CD4-positive, alpha-beta T cell treated with Interleukin-4 for 4 hours (primary cell): ENCODE measurements at regions not wholly inside any gene's neighbourhood (a gene's known extent, or its start where the extent isn't known, plus 50 kb on each side); places are given as distances from the start of the nearest gene placed in this dataset.
"Not testable (repeated sequence)": the region's sequence is repeated elsewhere in the genome, so short reads cannot be mapped to it uniquely, and the experiment has no call there.

Experiments used
- DNase-seq: peaks from one replicate; pipeline ENCODE4 v3.0.0-alpha.2; 2020

- no peak for DNase-seq
These were observed 610.7 kb upstream of the ADGRL2 start for GRCh38 chr1:81190003-81190402.

GRCh38 chr1:81187635-81188034 is 613.1 kb upstream of the ADGRL2 start:
- no peak for DNase-seq

DNA sequence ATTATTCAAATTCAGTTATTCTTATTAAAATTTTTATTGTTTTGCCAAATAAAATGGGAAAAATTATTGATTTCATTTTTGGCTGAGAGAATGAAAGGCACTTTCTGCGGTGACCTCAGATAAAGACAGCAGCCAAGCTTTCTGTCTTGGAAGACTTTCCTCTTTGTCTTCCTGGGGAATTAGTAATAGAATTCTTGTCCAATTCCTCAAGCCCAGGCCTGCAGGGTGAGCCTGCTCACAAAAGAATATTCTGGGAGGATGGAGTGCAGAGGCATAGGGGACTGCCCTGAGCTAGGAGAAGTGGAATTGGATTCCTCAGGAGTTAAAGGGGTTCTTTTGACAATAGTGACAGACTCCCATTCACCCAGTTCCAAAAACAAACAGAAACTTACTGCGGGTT is 614.5 kb upstream of the ADGRL2 start:
- no peak for DNase-seq

DNA sequence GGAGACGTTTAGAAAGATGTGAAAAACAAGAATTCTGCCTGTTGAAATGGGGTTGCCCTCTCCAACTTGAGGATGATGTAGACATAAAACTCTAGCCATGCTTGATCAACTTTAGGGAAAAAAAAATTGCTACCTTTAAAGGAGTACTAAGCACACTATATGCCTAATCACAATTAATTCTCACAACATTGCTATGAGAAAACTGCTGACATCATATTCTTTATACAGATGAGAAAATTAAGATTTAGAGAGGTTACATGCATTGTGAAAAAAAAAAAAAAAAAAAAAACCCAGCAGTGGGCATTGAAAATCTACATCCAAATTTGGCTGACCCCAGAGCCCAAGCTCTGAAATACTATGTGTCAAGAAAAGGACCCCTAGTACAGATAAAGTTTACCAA is 617.2 kb upstream of the ADGRL2 start:
- no peak for DNase-seq

DNA sequence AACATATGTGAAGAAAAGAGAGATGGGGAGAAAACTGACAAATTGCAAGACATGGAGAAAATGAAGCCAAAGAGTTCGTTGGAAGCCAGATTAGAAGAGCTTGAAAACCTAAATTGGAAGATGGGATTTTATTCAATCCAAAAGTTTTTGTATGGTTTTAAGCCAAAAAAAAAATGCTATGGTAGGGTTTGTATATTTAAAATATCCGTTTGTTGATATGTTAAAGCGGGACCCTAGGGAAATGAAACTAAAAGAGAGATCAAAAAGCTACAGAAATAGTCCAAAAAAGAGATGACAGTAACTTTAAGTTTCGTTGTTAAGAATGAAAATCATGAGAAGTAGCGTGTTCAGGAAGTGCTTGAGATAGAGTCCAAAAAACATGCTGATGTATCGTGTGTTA is 617.7 kb upstream of the ADGRL2 start:
- no peak for DNase-seq

DNA sequence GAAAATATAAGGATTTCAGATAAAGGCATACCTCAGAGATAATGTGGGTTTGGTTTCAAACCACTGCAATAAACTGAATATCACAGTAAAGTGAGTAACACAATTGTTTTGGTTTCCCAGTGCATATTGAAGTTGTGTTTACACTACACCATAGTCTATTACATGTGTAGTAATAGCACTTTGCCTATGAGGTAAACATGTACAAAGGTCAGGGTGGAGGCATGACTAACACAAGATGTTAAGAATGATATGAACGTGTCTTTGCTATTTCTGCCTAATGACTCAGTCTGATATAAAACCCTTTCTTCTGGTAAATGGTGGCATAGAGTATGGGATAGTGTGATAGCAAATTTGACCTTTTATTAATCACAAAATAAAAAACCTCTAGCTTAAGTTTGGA is 621.5 kb upstream of the ADGRL2 start:
- DNase-seq = no peak

- not testable (repeated sequence) for DNase-seq
These were observed 622.2 kb upstream of the ADGRL2 start for GRCh38 chr1:81178431-81179093.

DNA sequence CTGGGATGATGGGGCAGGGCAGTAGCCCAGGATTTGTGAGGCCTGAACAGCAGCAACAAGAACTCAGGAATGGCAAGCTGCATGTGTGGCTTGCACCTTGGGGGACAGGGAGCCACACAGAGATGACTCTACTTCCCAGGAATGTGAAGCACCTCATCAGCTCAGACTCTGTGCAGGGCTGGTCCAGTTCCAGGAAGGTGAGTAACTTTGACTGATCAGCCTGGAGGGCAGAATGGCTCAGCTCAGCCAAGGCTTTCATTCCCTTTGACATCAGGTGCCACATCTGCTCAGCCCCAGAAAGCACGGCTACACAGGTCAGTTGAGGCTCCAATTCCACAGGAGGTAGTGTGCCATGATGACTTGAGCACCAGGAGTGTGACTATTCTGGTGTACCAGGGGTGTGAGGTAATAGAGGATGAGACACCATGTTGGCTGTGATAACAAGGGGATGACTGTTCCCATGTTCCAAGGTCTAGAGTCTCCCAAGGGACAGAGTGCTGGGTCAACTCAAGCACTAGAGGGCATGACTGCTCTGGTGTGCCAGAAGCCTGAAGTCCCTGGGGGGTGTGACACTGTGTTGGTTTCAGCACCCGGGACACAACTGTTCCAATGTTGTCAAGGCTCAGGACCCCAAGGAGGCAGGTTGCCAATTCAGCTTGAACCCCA is 625.8 kb upstream of the ADGRL2 start:
- no peak for DNase-seq

DNA sequence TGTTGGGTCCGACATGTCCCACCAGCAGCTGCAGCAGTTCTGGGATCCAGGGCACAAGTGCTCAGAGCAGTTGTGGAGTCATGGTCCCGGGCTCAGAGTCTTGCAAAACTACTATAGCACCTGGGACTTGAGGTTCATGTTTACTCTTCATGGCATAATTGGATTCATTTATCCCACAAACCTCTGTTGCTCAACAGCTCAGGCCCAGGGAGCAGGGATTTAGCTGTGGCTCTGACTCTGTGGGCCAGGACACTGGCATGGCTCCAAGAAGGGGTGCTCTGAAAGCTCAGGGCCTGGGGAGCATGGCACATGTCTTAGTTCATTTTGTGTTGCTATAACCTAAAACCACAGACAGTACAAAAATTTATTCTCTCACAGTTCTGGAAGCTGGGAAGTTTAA is 626.7 kb upstream of the ADGRL2 start:
- no peak for DNase-seq

DNA sequence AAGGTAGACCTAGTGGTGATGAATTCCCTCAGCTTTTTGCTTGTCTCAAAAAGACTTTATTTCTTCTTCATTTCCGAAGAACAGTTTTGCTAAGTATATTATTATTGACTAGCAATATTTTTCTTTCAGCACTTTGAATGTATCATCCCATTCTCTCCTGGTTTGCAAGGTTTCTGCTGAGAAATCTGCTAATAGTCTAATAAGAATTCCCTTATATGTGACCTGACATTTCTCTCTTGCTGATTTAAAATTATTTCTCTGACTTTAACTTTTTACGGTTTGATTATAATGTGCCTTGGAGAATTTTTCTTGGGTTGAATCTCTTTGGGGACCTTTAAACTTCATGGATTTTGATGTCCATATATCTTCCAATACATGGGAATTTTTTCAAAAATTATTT is 628.3 kb upstream of the ADGRL2 start:
- DNase-seq = no peak

GRCh38 chr1:81170721-81171120 is 630.0 kb upstream of the ADGRL2 start:
- no peak for DNase-seq

- DNase-seq = no peak
These were observed 634.8 kb upstream of the ADGRL2 start for GRCh38 chr1:81165963-81166362.

- no peak for DNase-seq
These were observed 640.0 kb upstream of the ADGRL2 start for GRCh38 chr1:81160696-81161095.

DNA sequence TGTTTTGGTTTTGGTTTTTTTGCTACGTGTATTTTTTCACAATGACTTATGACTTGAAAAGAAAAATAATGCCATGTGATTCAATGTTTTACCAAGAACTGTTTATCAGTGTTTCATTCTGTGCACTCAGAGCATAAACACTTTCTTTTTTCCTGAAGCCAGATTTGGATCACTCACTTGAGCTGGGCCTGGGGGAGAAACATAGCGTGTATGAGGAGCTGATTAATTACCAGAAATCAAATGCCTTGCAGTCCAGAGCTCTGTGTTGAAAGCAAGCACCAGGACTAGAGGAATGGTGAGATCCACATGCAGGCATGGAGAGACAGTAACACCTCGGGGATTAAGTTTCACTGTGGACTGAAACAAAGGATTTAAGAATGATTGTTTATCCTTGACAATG is 642.1 kb upstream of the ADGRL2 start:
- DNase-seq = no peak

- DNase-seq = no peak
These were observed 643.0 kb upstream of the ADGRL2 start for GRCh38 chr1:81157686-81158085.

DNA sequence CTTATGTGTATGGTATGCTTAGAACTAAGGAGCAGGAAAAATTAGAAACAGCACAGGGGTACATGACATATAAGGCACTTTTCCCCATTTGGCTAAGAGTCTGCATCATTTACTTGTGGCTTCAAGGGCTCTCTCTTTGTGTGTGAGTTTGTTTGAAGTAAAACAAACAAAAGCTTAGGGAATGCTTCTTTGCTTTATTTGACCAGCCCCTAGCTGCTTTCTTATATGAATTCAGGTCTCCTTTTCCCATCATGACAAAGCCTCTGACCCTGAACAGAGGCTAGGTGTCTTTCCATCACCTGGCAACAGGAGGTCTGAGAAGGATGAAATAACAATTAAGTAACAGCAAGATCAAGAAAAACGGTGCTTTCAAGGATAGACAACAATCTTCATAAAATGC is 643.8 kb upstream of the ADGRL2 start:
- no peak for DNase-seq

- DNase-seq = no peak
These were observed 645.6 kb upstream of the ADGRL2 start for GRCh38 chr1:81155131-81155530.

- DNase-seq = no peak
These were observed 649.5 kb upstream of the ADGRL2 start for GRCh38 chr1:81151206-81151605.

DNA sequence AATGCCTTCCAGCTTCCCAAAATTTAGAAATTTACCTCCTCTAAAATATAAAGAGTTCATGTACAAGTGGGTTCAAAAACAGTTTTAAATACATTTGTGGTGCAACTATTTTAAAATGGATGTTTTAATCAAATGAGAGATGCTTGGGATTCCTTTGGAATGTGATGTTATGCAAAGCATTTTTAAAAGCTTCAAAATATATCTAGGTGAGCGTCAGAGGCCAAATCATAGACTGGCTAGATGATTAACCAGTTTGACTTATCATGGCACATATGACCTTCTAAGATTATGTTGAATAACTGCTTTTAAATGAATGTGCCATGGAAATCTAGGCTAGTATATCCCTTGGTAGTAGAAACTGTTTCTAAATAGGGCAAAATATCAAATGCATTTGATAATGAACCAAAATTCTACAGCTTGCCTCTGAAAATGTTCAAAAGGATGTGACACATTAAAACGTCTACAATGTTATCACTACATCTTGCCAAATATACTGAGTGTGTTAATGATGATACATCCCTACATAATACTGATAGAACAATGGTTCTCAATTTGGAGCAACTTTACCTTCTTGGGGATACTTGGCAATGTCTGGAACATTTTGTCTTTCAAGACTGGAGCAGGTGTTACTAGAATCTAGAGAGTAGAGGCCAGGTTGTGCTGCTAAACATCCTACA is 650.9 kb upstream of the ADGRL2 start:
- no peak for DNase-seq

- DNase-seq = no peak
These were observed 656.4 kb upstream of the ADGRL2 start for GRCh38 chr1:81144240-81144825.

- DNase-seq = no peak
These were observed 658.5 kb upstream of the ADGRL2 start for GRCh38 chr1:81142099-81142826.

- DNase-seq = no peak
These were observed 665.2 kb upstream of the ADGRL2 start for GRCh38 chr1:81135524-81135923.

DNA sequence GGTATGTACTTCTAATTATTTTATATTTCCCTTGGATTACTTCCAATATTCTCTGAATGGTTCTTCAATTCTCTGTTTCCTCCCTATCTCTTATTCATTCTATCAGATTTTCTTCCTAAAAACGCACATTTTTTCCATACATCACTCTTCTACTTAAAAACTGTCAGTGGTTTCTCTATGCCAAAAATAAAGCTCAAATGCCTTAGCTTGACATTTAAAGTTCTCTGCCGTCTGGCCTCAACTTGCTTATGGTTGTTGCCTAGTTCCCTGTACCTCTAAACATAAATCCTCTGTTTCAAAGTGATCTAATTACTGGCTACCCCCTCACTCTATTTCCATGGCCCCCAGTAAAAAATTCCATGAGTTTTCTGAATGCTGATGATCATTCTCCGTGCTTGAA is 671.0 kb upstream of the ADGRL2 start:
- DNase-seq = no peak
